Fibroblast of villous mesenchyme (primary cell): ENCODE measurements at regions not wholly inside any gene's neighbourhood (a gene's known extent, or its start where the extent isn't known, plus 50 kb on each side); places are given as distances from the start of the nearest gene placed in this dataset.

Experiments
- DNase-seq: peaks from one replicate; pipeline ENCODE4 v3.0.0-alpha.2; 2010; ENCODE audit warnings: low read depth
- H3K4me3 ChIP-seq: 2 replicates; pipeline ENCODE4 v1.5.1; 2011; ENCODE audit warnings: low read depth, mild to moderate bottlenecking, low read length
- CTCF ChIP-seq: IDR thresholded peaks from 2 replicates; pipeline ENCODE4 v1.5.1; 2012; ENCODE audit warnings: low read depth, mild to moderate bottlenecking, low read length; ENCODE audit not compliant: insufficient read depth

DNA sequence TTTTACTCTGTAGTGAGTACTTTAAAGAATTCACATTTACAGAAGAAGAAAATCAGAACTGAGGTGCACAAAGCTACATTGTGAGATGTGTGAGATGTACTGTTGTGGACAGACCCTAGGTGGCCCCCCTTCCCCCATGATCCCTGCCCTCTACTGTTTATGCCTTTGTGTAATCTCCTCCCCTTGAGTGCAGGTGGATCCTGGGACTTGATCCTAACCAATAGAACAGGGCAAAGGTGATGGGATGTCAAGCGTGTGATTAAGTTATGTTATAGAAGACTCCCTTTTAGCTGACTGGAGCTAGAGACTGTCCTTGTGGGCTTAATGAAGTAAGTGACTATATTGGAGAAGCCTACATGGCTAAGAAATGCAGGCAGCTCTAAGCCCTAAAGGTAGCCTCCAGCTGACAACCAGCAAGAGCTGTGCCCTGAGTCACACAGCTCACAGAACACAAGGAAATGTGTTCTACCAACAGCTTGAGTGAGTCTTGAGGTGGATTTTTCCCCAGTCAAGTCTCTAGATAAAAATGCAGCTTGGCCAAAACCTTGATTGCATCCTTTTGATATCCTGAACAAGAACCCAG, 225.2 kb upstream of the LEF1 start:
- TF ChIP-seq CTCF: no peak
- no peak overlapping the region for H3K4me3 ChIP-seq
- DNase-seq: no peak

GRCh38 chr4:108391701-108392455, 223.1 kb upstream of the LEF1 start:
- no peak overlapping the region for H3K4me3 ChIP-seq
- TF ChIP-seq CTCF: no peak
- DNase-seq: no peak

DNA sequence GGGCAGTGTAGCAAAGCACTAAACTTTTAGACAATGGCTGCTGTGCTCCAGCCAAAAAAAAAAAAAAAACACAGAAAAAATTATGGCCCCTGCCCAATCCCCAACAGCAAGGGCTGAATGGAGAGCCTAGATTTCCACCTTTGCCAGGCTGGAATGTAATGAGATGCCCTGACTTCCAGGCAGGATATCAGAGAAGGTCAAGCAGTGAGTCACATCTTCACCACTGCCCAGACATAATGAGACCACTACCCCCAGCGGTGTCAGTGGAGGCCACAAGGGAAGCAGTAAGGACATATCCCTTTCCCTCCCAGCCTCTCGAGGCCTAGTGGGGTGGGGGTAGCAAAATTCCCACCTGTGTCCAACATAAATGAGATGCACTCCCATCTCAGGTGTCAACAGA, 216.3 kb upstream of the LEF1 start:
- no peak for TF ChIP-seq CTCF
- DNase-seq: no peak

DNA sequence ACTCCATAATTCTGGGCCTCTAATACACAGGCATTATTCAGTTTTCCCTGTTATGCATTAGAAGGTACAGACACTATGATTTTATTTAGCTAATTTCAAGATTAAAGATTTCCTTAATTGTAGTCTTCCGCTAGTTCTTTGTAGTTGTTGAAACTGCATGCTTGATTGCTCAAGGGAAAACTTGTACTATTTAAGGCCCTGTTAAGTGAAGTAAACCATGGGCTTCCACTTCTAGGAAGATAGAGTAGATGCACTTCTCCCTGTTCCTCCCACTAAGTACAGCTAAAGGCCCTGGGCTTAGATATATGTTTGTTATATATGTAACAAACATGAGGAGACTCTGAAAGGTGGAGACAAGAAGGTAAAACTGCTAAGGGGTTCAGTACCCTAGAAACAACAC, 215.8 kb upstream of the LEF1 start:
- no peak for TF ChIP-seq CTCF
- no peak overlapping the region for H3K4me3 ChIP-seq
- no peak for DNase-seq

More for the DNA sequence above, 216.3 kb upstream of the LEF1 start:
- no peak overlapping the region for H3K4me3 ChIP-seq

GRCh38 chr4:108383157-108383556, 214.4 kb upstream of the LEF1 start:
- H3K4me3 ChIP-seq: no peak overlapping the region
- no peak for DNase-seq
- no peak for TF ChIP-seq CTCF

DNA sequence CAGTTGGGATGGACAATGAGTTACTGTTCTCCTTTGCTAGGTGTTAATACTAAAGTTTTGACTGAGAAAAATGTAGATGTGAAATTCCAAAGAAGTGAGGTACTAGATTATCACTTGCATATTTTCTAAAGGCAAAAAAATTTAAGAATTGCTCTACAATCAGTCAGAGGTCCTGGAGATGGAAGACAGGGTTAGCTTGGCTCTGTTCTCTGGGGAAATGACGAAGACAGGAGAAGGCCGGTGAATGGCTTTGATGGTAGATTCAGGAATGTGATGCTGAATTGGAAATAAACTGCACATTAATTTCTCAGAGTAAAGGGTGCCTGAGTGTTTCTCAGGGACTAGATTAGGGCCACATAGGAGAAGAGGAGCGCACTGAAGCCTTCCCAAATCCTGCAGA, 214.0 kb upstream of the LEF1 start:
- no peak for DNase-seq
- TF ChIP-seq CTCF: no peak
- no peak overlapping the region for H3K4me3 ChIP-seq
